ENCODE measurements at regions not wholly inside any gene's neighbourhood (a gene's known extent, or its start where the extent isn't known, plus 50 kb on each side); places are given as distances from the start of the nearest gene placed in this dataset.

DNA sequence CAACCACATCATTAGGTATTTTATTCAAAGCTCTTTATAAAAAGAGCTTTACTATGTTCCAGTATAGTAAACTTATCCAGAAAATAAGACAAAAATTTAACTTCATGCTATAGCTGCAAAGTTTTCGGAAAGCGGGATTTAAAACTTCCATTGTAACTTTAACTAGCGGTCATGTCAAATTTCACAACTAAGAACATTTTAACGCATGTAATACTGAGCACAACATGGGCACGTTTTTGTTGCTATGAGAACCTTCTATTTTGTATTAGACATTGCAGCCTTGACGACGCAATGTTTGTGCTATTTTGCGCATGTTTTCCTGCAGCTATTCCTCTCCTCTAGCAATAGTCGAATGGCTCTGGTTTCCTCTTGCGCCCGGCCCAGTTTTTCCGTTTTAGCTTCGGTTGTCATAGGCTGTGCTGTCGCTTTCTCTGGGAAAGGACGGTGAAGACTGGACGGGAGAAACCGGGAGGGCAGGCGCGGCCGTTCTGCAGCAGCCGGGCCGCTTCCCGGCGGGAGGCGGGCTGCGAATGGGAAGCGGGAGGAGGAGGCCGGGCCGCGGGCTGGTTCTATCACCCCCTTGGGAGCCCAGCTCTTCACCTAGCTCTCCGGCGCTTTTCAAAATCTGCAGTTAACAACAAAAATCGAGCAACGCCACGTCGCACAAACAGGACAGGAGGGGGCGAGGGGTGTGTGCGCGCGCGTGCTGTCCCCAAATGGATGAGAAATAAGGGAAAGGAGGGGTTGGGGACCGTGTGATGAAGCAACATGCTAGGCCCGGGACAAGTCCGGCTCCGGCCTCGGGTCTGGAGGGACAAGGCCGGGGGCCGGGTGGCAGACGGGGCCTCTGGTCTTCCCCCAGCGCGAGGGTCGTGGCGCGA is 105.3 kb upstream of the HNRNPU start:
- Histone ChIP-seq H3F3A (ENCODE audit: insufficient read depth, low read length) (peaks cover 21% of the 10 kb centered on the region), H3K4me2 (ENCODE audit: low read depth, low read length) (peak overlapping the region; percentile 88), H3K9me2 (replicated peaks; ENCODE audit: insufficient read depth, low read length) (no peaks in the 10 kb centered on the region), H2AFZ (ENCODE audit: low read length) (peak overlapping the region; percentile 88), H3K27me3 (replicated peaks; ENCODE audit: insufficient read depth, low read length) (no peaks in the 10 kb centered on the region), H3K36me3 (replicated peaks; ENCODE audit: insufficient read depth, low read length) (no peaks in the 10 kb centered on the region), H3K9me3 (replicated peaks; ENCODE audit: insufficient read depth, low read length) (no peaks in the 10 kb centered on the region), H3K27ac (ENCODE audit: low read length) (peak overlapping the region; percentile 88), H3K4me1 (ENCODE audit: low read length) (peaks cover 3% of the 10 kb centered on the region; the same call in 1 of the 2 replicates), H3K9ac (ENCODE audit: low read length) (peak overlapping the region; percentile 96), H3K4me3 (ENCODE audit: low read length) (peak overlapping the region; percentile 74), H4K20me1 (ENCODE audit: insufficient read depth, low read length) (no peaks in the 10 kb centered on the region), H3K79me2 (ENCODE audit: low read length) (peaks cover 9% of the 10 kb centered on the region)
- TF ChIP-seq EZH2 (optimal IDR thresholded peaks at IDR 0.05; ENCODE audit: low read depth, low read length), result no peak
- TF ChIP-seq, protein P1, sequence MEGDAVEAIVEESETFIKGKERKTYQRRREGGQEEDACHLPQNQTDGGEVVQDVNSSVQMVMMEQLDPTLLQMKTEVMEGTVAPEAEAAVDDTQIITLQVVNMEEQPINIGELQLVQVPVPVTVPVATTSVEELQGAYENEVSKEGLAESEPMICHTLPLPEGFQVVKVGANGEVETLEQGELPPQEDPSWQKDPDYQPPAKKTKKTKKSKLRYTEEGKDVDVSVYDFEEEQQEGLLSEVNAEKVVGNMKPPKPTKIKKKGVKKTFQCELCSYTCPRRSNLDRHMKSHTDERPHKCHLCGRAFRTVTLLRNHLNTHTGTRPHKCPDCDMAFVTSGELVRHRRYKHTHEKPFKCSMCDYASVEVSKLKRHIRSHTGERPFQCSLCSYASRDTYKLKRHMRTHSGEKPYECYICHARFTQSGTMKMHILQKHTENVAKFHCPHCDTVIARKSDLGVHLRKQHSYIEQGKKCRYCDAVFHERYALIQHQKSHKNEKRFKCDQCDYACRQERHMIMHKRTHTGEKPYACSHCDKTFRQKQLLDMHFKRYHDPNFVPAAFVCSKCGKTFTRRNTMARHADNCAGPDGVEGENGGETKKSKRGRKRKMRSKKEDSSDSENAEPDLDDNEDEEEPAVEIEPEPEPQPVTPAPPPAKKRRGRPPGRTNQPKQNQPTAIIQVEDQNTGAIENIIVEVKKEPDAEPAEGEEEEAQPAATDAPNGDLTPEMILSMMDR (IDR thresholded peaks at IDR 0.05; ENCODE audit: low read length), result no peak
- TF ChIP-seq EZH2phosphoT487 (IDR thresholded peaks at IDR 0.05; ENCODE audit: low read length), result no peak
- DNase-seq, result peak; percentile 69

DNA sequence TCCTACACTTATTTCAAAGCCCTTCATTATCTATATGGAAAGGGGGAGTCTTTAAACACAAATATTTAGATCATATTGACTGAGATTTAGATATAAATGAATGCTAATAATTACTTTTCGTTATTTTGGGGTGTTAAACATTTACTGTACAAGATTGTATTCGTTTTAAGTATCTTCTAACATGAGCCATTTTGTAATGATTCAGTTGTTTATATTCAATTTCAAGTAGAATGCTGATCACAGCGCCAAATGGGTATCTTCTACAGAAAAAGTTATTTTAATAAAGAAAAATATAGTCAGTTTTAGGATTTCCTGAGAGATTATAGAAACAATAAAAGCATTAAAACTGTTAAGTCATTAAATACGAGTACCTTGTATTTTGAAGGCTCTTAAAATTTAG is 104.5 kb upstream of the HNRNPU start:
- H3K27ac ChIP-seq (ENCODE audit: low read length), result peak overlapping the region; percentile 88; the same call in 1 of the 2 replicates

DNA sequence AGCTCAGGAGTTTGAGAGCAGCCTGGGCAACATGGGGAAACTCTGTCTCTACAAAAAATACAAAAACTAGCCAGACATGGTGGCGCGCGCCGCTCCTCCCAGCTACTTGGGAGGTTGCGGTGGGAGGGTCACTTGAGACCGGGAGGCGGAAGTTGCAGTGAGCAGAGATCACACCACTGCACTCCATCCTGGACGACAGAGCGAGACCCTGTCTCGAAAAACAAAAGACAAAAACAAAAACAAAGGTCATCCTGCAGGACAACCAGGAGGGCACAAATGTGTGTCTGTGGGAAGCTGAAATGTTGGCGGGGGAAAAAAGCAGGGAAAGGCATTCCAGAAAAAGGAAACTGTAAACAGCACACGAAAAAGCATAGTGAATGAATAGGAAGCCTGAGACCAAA is 104.1 kb upstream of the HNRNPU start:
- Histone ChIP-seq H3K4me1 (ENCODE audit: low read length) (peaks cover 3% of the 10 kb centered on the region; the same call in 1 of the 2 replicates), H3K4me3 (ENCODE audit: low read length) (no peak overlapping the region), H3K9me3 (replicated peaks; ENCODE audit: insufficient read depth, low read length) (no peaks in the 10 kb centered on the region), H3K79me2 (ENCODE audit: low read length) (peaks cover 9% of the 10 kb centered on the region), H3K36me3 (replicated peaks; ENCODE audit: insufficient read depth, low read length) (no peaks in the 10 kb centered on the region), H3F3A (ENCODE audit: insufficient read depth, low read length) (peaks cover 21% of the 10 kb centered on the region), H3K27ac (ENCODE audit: low read length) (no peak overlapping the region), H3K9me2 (replicated peaks; ENCODE audit: insufficient read depth, low read length) (no peaks in the 10 kb centered on the region), H3K27me3 (replicated peaks; ENCODE audit: insufficient read depth, low read length) (no peaks in the 10 kb centered on the region), H4K20me1 (ENCODE audit: insufficient read depth, low read length) (no peaks in the 10 kb centered on the region), H3K9ac (ENCODE audit: low read length) (no peak overlapping the region), H3K4me2 (ENCODE audit: low read depth, low read length) (no peak overlapping the region), H2AFZ (ENCODE audit: low read length) (no peak overlapping the region)
- DNase-seq, result no peak
- TF ChIP-seq EZH2 (optimal IDR thresholded peaks at IDR 0.05; ENCODE audit: low read depth, low read length) (no peak), EZH2phosphoT487 (IDR thresholded peaks at IDR 0.05; ENCODE audit: low read length) (no peak)
- TF ChIP-seq, protein P1 (IDR thresholded peaks at IDR 0.05; ENCODE audit: low read length), result no peak

More for the DNA sequence above, 104.5 kb upstream of the HNRNPU start:
- no peak for DNase-seq
- Histone ChIP-seq H3K79me2 (ENCODE audit: low read length) (peaks cover 9% of the 10 kb centered on the region), H3K4me3 (ENCODE audit: low read length) (no peak overlapping the region), H3K4me1 (ENCODE audit: low read length) (peaks cover 3% of the 10 kb centered on the region; the same call in 1 of the 2 replicates), H3K4me2 (ENCODE audit: low read depth, low read length) (peak overlapping the region; percentile 88; the same call in 1 of the 2 replicates), H3F3A (ENCODE audit: insufficient read depth, low read length) (peaks cover 21% of the 10 kb centered on the region), H4K20me1 (ENCODE audit: insufficient read depth, low read length) (no peaks in the 10 kb centered on the region), H3K27me3 (replicated peaks; ENCODE audit: insufficient read depth, low read length) (no peaks in the 10 kb centered on the region), H3K36me3 (replicated peaks; ENCODE audit: insufficient read depth, low read length) (no peaks in the 10 kb centered on the region), H2AFZ (ENCODE audit: low read length) (no peak overlapping the region), H3K9me2 (replicated peaks; ENCODE audit: insufficient read depth, low read length) (no peaks in the 10 kb centered on the region), H3K9ac (ENCODE audit: low read length) (no peak overlapping the region), H3K9me3 (replicated peaks; ENCODE audit: insufficient read depth, low read length) (no peaks in the 10 kb centered on the region)
- TF ChIP-seq EZH2 (optimal IDR thresholded peaks at IDR 0.05; ENCODE audit: low read depth, low read length) (no peak), EZH2phosphoT487 (IDR thresholded peaks at IDR 0.05; ENCODE audit: low read length) (no peak)
- TF ChIP-seq, protein P1 (IDR thresholded peaks at IDR 0.05; ENCODE audit: low read length), result no peak

Data from MM.1S (cell line).